ENCODE measurements at regions not wholly inside any gene's neighbourhood (a gene's known extent, or its start where the extent isn't known, plus 50 kb on each side); places are given as distances from the start of the nearest gene placed in this dataset.
A peak's percentile ranks its signal among the peaks of the same experiment; 100 is the strongest.

DNA sequence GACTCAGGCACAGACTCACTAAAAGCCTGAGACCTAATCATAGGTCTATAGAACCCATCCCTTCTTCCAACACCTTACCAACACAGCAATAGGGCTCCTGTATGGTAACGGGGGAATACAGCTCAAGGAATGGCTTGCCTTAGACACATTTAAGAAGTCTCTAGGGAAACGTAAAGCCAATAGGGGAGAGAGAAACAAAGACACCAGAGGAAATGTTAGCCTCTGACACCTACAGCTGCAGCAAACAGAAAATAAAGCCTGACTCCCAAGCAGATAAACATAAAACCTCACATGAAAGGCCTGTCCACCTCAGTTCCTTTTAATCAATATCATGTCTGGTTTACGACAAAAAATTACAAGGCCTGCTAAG is 51.1 kb upstream of the NCOA1 start:
- in situ Hi-C loops (cut with MboI; ENCODE audit: low pct_unique_long_range_greater_than_20kb in 2 of 9, low sequenced_read_pairs in 9 of 9, unreplicated experiment in 9 of 9) = no loop called here
- Histone ChIP-seq H3K4me3 (no peak overlapping the region), H3K27ac (no peak overlapping the region), H3K4me1 (replicated peaks in 1 of 2) (peaks cover 5 to 7% of the 10 kb centered on the region in 2 donors)
- peak in 1 of 8 experiments; percentile 43 for ATAC-seq (replicated peaks in 6 of 8)
- WGBS, 10 experiments = 69 to 100% (median 81%) methylated on average over 1 to 3 of the region's 3 CpGs; no CpG with 5 or more reads in 1 of the 10 experiments

DNA sequence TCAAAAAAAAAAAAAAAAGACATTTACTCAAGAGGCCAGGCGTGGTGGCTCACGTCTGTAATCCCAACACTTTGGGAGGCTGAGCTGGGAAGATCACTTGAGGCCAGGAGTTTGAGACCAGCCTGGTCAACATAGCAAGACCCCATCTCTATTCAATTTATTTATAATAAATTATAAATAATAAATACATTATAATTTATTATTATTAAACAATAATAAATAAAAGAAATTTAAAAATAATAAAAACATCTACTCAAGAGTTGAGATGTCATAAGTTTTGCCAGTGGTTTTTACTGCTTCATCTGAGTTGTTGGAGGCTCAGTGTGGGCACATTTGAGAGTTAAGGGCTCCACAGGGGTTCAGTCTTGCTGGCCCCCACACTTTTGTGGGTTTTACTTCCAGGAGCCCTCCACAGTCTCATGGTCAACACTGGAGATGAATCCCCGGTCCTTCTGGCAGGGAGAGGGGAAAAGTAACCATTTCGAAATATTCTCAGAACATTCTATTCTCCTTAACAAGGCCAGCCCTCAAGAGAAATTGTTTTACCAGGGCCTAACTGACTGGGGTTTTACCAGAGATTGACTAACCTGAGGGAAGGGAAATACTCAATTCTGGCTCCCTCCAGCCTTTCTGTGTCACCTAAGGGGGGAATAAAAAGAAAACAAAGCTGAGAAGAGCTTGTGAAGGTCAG is 51.6 kb upstream of the NCOA1 start:
- ATAC-seq (replicated peaks in 6 of 8) = no peak
- Histone ChIP-seq H3K4me3 (no peak overlapping the region), H3K27ac (no peak overlapping the region), H3K4me1 (replicated peaks in 1 of 2) (peaks cover 5 to 7% of the 10 kb centered on the region in 2 donors)
- in situ Hi-C loops (cut with MboI; ENCODE audit: low pct_unique_long_range_greater_than_20kb in 2 of 9, low sequenced_read_pairs in 9 of 9, unreplicated experiment in 9 of 9) = no loop called here
- WGBS, 10 experiments = 70 to 100% (median 97%) methylated on average over 1 to 3 of the region's 4 CpGs; no CpG with 5 or more reads in 3 of the 10 experiments

DNA sequence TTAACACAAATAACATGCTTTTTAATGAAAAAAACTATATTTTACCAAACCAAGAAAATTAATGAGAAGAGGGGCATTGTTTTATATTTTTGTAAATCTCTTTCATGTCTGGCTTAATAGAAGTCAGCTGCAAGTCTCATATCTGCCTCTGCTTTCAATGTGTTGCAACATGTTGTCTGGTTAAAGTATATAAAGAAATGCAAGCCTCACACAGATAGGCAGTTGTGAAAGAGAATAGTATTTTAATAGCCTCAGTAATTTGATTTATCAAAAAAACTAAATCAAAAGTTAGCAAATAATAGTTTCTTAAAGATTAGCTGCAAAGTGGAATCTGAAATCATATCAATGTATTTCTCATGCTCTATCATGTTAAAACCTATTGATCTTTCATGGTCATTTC is 52.9 kb upstream of the NCOA1 start:
- no peak overlapping the region for H3K27ac ChIP-seq
- in situ Hi-C loops (cut with MboI; ENCODE audit: low pct_unique_long_range_greater_than_20kb in 2 of 9, low sequenced_read_pairs in 9 of 9, unreplicated experiment in 9 of 9) = no loop called here
- no peak for ATAC-seq (replicated peaks in 6 of 8)
- no peak overlapping the region for H3K4me3 ChIP-seq
- peaks cover 5 to 7% of the 10 kb centered on the region in 2 donors for H3K4me1 ChIP-seq (replicated peaks in 1 of 2)

DNA sequence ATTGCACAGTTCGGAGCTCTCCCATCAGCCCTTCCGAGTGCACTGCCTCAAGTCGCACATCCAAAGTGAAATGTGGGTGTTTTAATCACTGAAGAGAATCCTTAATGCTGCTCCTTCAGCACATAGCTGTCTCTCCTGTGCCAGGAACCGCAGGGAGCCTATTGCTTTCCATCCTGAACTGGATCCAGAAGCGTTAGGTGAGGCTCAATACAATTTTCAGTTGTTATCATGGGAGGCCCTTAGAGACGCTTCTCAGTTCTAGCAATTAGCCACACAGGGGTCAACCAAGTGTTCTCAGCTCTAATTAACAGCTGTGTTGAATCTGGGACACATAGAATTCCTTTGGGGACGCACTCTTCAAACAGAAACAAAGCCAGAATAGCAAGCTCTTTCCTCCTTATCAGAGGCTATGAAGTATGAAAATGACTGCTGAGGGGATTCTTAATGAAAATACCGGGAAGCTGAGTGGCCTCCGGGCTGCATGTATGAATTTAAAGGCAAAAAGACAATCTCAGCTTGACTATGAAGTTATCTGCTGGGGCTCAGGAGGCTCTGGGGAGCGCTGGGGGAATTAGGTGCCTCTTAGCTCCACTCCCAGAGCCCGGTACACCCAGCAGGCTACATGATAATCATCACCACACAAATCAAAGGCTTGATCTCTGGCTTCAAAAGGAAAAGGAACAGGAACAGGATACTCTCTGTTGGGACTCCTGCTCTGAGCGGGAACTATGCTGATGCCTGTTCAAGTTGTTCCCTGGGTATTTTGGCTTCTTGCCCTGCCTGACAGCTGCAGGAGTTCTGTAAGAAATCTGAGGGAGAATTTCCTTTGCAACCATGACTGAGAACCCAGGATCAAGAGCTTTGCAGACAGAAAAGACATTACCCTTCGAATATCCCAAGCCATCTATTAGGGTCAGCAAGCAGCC is 55.4 kb upstream of the NCOA1 start:
- WGBS, 10 experiments = 0 to 89% (median 61%) methylated on average over 1 to 10 of the region's 13 CpGs; no CpG with 5 or more reads in 2 of the 10 experiments
- Histone ChIP-seq H3K4me3 (no peak overlapping the region), H3K4me1 (replicated peaks in 1 of 2) (peaks cover 5 to 7% of the 10 kb centered on the region in 2 donors), H3K27ac (no peak overlapping the region)
- ATAC-seq (replicated peaks in 6 of 8) = peak in 5 of 8 experiments; percentile 36 to 88 (median 70)
- in situ Hi-C loops (cut with MboI; ENCODE audit: low pct_unique_long_range_greater_than_20kb in 2 of 9, low sequenced_read_pairs in 9 of 9, unreplicated experiment in 9 of 9) = no loop called here

DNA sequence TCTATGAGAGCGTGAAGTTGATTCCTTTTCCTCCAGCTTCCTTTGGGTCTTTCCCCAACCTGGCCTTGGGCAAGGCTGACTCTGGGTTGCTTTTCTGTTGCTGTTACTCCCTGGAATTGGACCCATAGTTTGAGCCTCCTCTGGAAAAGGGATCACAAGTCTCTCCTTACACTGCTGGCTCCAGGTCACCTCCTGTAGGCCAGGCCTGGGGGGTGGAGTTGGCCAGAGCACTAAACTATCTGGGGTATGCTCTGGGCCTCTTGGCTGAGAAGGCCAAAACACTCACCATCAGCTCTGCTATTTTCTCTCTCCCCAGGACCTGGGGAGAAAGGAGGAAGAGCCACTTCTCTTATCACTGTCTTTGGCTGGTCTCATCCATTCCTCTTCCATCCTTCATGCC is 56.5 kb upstream of the NCOA1 start:
- 100% methylated on average over 1 of the region's 1 CpG; no CpG with 5 or more reads in 8 of the 10 experiments for WGBS, 10 experiments
- peaks cover 5 to 7% of the 10 kb centered on the region in 2 donors for H3K4me1 ChIP-seq (replicated peaks in 1 of 2)
- H3K27ac ChIP-seq = no peak overlapping the region
- ATAC-seq (replicated peaks in 6 of 8) = no peak
- in situ Hi-C loops (cut with MboI; ENCODE audit: low pct_unique_long_range_greater_than_20kb in 2 of 9, low sequenced_read_pairs in 9 of 9, unreplicated experiment in 9 of 9) = no loop called here
- H3K4me3 ChIP-seq = no peak overlapping the region

DNA sequence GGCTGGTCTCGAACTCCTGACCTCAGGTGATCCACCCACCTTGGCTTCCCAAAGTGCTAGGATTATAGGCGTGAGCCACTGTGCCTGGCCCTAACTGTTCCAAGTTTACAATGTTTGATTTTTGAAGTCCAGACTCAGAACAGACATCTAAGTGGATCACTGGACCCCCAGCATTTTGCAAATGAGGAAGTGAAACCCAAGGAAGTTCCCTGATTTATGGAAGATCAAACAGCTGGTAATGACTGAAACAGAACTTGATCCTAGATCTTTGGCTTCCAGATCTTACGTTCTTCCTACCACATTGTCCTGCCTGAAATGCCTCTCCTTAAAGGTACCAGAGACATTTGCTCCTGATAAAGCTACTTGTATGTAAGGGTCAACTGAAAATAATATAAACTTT is 58.3 kb upstream of the NCOA1 start:
- ATAC-seq (replicated peaks in 6 of 8) = no peak
- Histone ChIP-seq H3K4me3 (no peak overlapping the region), H3K4me1 (replicated peaks in 1 of 2) (peaks cover 5 to 7% of the 10 kb centered on the region in 2 donors), H3K27ac (no peak overlapping the region)
- 49 to 100% (median 85%) methylated on average over 1 to 2 of the region's 3 CpGs; no CpG with 5 or more reads in 2 of the 10 experiments for WGBS, 10 experiments
- in situ Hi-C loops (cut with MboI; ENCODE audit: low pct_unique_long_range_greater_than_20kb in 2 of 9, low sequenced_read_pairs in 9 of 9, unreplicated experiment in 9 of 9) = no loop called here

DNA sequence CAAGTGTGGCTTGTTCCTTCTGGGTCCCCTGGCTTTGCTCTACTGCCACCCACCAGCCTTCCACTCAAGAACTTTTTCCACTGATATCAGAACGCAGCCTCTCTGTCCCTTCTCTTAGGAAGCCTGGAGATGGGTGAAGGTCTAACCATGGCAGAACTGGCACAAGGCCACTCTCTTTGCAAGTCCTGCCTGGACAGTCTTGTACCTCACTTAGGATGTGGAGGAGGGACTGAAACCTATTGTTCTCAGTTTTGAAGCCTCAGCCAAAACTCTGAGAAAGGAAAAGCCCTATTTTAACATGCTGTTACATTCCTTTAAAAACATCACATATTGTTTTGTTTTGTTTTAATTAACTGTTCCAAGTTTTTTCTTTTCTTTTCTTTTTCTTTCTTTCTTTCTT is 58.9 kb upstream of the NCOA1 start:
- no peak for ATAC-seq (replicated peaks in 6 of 8)
- Histone ChIP-seq H3K4me1 (replicated peaks in 1 of 2) (peaks cover 5 to 7% of the 10 kb centered on the region in 2 donors), H3K27ac (no peak overlapping the region), H3K4me3 (no peak overlapping the region)
- in situ Hi-C loops (cut with MboI; ENCODE audit: low pct_unique_long_range_greater_than_20kb in 2 of 9, low sequenced_read_pairs in 9 of 9, unreplicated experiment in 9 of 9) = no loop called here
- WGBS, 10 experiments = 57 to 100% (median 100%) methylated on average over 1 of the region's 1 CpG; no CpG with 5 or more reads in 6 of the 10 experiments

DNA sequence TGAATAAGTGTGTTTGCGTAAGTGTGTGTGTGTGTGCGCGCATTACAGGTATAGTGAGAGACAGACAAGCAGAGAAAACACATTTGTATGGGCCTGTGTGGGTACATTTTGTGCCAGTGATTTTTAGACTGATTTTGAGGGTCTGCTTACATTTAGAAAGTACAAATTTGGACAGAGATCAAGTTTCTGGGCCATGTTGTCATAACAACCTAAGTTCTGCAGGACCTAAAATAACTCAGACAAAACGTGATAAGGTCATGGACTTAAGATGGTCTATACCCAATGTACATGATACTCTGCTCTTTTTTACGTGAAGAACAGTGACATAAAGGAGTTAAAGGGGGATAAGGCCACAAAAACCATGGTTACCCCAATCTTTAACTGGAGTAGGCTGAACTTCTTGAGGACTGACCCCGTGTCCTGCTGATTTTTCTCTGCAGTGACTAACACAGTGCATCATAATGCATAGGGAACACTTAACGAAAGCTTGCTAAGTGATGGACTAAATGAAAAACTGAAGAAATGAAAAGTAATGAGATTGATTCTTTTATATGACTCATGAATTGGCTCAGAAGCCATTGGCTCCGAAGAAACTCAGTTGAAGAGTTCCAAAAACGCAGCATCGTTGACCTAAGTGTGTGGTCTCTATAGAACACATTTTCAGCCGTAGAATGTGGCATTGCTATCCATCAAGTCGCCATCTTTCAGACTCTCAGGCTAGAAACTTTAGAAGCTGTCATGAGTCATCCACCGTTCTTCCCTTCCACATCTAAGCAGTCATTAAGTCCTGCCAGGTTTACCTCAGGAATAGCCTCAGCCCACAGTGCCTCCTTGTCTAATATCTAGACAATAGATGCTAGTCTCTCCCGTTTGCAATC is 61.6 kb upstream of the NCOA1 start:
- ATAC-seq (replicated peaks in 6 of 8) = peak in 5 of 8 experiments; percentile 27 to 93 (median 55)
- H3K27ac ChIP-seq = no peak overlapping the region
- in situ Hi-C loops (cut with MboI; ENCODE audit: low pct_unique_long_range_greater_than_20kb in 2 of 9, low sequenced_read_pairs in 9 of 9, unreplicated experiment in 9 of 9) = no loop called here
- no peak overlapping the region for H3K4me3 ChIP-seq
- 28 to 100% (median 57%) methylated on average over 2 to 11 of the region's 14 CpGs for WGBS, 10 experiments
- H3K4me1 ChIP-seq (replicated peaks in 1 of 2) = no peaks in the 10 kb centered on the region

DNA sequence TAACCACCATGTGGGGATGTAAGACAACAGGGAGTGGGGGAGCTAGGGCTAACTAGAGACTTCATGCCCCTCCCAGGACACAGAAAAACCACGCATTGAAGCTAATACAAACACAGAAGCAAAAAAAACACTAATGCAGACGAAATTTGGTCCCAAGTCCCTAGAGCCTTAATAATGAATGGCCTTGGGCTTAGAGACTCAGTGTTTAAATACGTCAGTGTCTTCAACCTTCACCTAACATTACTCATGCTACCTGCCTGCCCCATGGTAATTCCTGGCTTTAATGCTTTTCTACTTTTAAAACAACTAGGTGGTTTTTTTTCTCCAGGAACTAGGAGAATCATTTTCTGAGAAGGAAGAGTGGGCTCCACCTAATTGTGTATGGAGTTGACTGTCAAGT is 64.1 kb upstream of the ITSN2 start:
- WGBS, 10 experiments = 51 to 100% (median 60%) methylated on average over 1 to 3 of the region's 3 CpGs; no CpG with 5 or more reads in 3 of the 10 experiments
- in situ Hi-C loops (cut with MboI; ENCODE audit: low pct_unique_long_range_greater_than_20kb in 2 of 9, low sequenced_read_pairs in 9 of 9, unreplicated experiment in 9 of 9) = loop anchor here in 8 of 9 experiments (25.0 kb wide), 5 partner anchors 338 to 713 kb away; partner anchors contain the start of gene DNAJC27 (in 1 of the 8)
- ATAC-seq (replicated peaks in 6 of 8) = no peak
- H3K27ac ChIP-seq = no peak overlapping the region
- no peak overlapping the region for H3K4me3 ChIP-seq
- H3K4me1 ChIP-seq (replicated peaks in 1 of 2) = no peaks in the 10 kb centered on the region

DNA sequence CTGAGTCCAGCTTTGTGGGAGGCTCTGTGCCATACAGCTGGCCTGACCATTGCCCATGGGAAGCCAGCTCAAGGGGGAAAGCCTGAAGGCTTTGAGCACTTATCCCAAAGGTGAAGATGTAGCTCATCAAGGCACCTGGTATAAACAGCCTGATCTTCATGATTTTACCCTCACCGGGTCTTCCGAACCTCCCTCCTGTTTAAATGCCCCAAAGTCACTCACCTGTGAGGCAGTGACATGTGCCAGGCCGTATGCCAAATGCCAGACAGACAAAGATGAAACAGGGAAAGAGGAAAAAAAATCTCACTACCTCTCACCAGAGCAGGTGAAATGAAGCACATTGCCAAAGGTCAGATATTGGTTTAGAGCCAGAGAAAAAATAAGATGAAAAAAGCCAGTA is 62.8 kb upstream of the ITSN2 start:
- Histone ChIP-seq H3K27ac (no peak overlapping the region), H3K4me3 (no peak overlapping the region), H3K4me1 (replicated peaks in 1 of 2) (no peaks in the 10 kb centered on the region)
- in situ Hi-C loops (cut with MboI; ENCODE audit: low pct_unique_long_range_greater_than_20kb in 2 of 9, low sequenced_read_pairs in 9 of 9, unreplicated experiment in 9 of 9) = loop anchor here in 8 of 9 experiments (25.0 kb wide), 5 partner anchors 339 to 714 kb away; partner anchors contain the start of gene DNAJC27 (in 1 of the 8)
- ATAC-seq (replicated peaks in 6 of 8) = no peak
- WGBS, 10 experiments = 33 to 90% (median 81%) methylated on average over 1 to 3 of the region's 3 CpGs; no CpG with 5 or more reads in 5 of the 10 experiments

DNA sequence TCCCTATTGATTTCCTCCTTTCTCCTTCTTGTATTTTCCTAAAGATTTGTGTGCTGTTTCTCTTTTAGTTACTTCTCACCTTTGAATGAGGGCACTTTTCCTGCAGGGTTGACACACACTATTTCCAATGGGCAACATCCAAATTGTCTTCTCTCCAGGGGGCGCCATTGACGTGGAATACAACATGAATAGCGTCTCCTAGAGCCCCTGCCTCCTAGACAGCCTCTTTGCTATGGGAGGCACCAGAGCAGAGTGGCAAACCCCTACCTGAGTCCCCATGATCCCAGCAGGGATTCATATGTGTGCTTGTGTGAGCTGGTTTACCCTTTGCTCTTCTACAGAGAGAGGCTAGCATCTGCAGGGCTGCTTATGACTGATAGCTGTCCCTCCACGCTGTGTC is 61.3 kb upstream of the ITSN2 start:
- in situ Hi-C loops (cut with MboI; ENCODE audit: low pct_unique_long_range_greater_than_20kb in 2 of 9, low sequenced_read_pairs in 9 of 9, unreplicated experiment in 9 of 9) = loop anchor here in 8 of 9 experiments (25.0 kb wide), 5 partner anchors 341 to 716 kb away; partner anchors contain the start of gene DNAJC27 (in 1 of the 8)

DNA sequence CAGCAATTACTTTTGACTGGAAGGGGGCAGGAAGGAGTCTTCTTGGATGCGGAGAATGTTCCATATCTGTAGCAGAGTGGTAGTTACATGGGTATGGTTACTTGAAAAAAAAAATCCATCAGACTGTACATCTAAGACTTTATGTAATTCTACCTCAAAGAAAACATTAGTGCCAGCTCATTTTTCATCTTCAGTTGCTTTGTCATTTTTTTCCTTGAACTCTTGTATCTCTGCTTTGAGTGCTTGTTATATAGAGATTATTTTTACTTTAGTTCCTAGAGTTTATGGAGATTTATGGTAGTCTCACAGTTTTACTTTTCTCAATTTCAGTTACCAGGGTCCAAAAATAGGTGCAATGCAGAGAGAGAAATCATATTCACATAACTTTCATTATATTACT is 60.0 kb upstream of the ITSN2 start:
- H3K4me3 ChIP-seq = no peak overlapping the region
- no peak overlapping the region for H3K27ac ChIP-seq
- H3K4me1 ChIP-seq (replicated peaks in 1 of 2) = no peaks in the 10 kb centered on the region
- in situ Hi-C loops (cut with MboI; ENCODE audit: low pct_unique_long_range_greater_than_20kb in 2 of 9, low sequenced_read_pairs in 9 of 9, unreplicated experiment in 9 of 9) = loop anchor here in 8 of 9 experiments (25.0 kb wide), 5 partner anchors 342 to 717 kb away; partner anchors contain the start of gene DNAJC27 (in 1 of the 8)
- ATAC-seq (replicated peaks in 6 of 8) = no peak
- 33 to 91% (median 60%) methylated on average over 1 of the region's 1 CpG; no CpG with 5 or more reads in 3 of the 10 experiments for WGBS, 10 experiments

More for the DNA sequence above, 61.3 kb upstream of the ITSN2 start:
- WGBS, 10 experiments = 15 to 100% (median 51%) methylated on average over 1 to 4 of the region's 4 CpGs; no CpG with 5 or more reads in 4 of the 10 experiments
- H3K4me3 ChIP-seq = no peak overlapping the region
- H3K27ac ChIP-seq = no peak overlapping the region
- ATAC-seq (replicated peaks in 6 of 8) = peak; percentile 35 to 84 (median 68)
- H3K4me1 ChIP-seq (replicated peaks in 1 of 2) = no peaks in the 10 kb centered on the region

All from motor neuron (in vitro differentiated cells).